Vagina (tissue), 2 donors: ENCODE measurements at regions not wholly inside any gene's neighbourhood (a gene's known extent, or its start where the extent isn't known, plus 50 kb on each side); places are given as distances from the start of the nearest gene placed in this dataset.

ENCODE experiments used
- DNase-seq, 2 donors: peaks; one replicate each; pipeline ENCODE4 v3.0.0-alpha.2; 2017; ENCODE audit errors: extremely low spot score in 2 of 2
- H3K27ac ChIP-seq: fragments of 200-600 bp; sonication (generic); one replicate; pipeline ENCODE4 v1.5.1; 2019
- H3K27me3 ChIP-seq: fragments of 200-600 bp; sonication (generic); one replicate; pipeline ENCODE4 v1.5.1; 2019
- H3K36me3 ChIP-seq, 2 donors: fragments of 200-600 bp; sonication (generic); one replicate each; pipeline ENCODE4 v1.5.1; 2017 to 2019
- H3K4me1 ChIP-seq: fragments of 200-600 bp; sonication (generic); one replicate; pipeline ENCODE4 v1.5.1; 2019
- H3K4me3 ChIP-seq, 2 donors: fragments of 200-600 bp; sonication (generic); 1 replicate in 1 of 2; 2 replicates in 1 of 2; pipeline ENCODE4 v1.5.1; 2016 to 2019
- H3K9me3 ChIP-seq: fragments of 200-600 bp; sonication (generic); one replicate; pipeline ENCODE4 v1.5.1; 2019
- CTCF ChIP-seq, 3 experiments: fragments of 450-650 bp in 2 of 3; fragments of 200-600 bp in 1 of 3; sonication (generic) in 1 of 3; IDR thresholded peaks; one replicate each; pipeline ENCODE4 v1.5.1; 2017 to 2019; ENCODE audit warnings: antibody characterized with exemption in 3 of 3, mild to moderate bottlenecking in 2 of 3, moderate library complexity in 2 of 3
- POLR2A ChIP-seq, 2 donors: fragments of 450-650 bp; IDR thresholded peaks; one replicate each; pipeline ENCODE4 v1.6.1; 2017; ENCODE audit warnings: antibody characterized with exemption in 2 of 2, mild to moderate bottlenecking in 2 of 2, moderate library complexity in 2 of 2
- POLR2AphosphoS5 ChIP-seq, 2 donors: sonication (generic); formaldehyde crosslinking; IDR thresholded peaks; one replicate each; pipeline ENCODE4 v1.9.0; 2017; ENCODE audit warnings: antibody characterized with exemption in 2 of 2, mild to moderate bottlenecking in 2 of 2, low read depth in 1 of 2; ENCODE audit not compliant: insufficient read depth in 1 of 2
- intact Hi-C: fragments of 100-400 bp; cut with DNase I; formaldehyde crosslinking; loops from one replicate; pipeline ENCODE4 v1.15.1; 2023

GRCh38 chr7:51965454-51965853 is 648.8 kb upstream of the COBL start:
- Histone ChIP-seq H3K27ac (no peak overlapping the region), H3K9me3 (no peaks in the 10 kb centered on the region), H3K4me3 (no peak overlapping the region), H3K27me3 (no peaks in the 10 kb centered on the region), H3K36me3 (no peaks in the 10 kb centered on the region), H3K4me1 (no peaks in the 10 kb centered on the region)
- intact Hi-C loops: no loop called here
- DNase-seq: no peak
- TF ChIP-seq POLR2AphosphoS5 (IDR thresholded peaks at IDR 0.05; ENCODE audit: insufficient read depth in 1 of 2, low read depth in 1 of 2): no peak

- no peak for TF ChIP-seq POLR2A (IDR thresholded peaks at IDR 0.05)
- no peak for TF ChIP-seq CTCF (IDR thresholded peaks at IDR 0.05)
- TF ChIP-seq POLR2AphosphoS5 (IDR thresholded peaks at IDR 0.05; ENCODE audit: insufficient read depth in 1 of 2, low read depth in 1 of 2): no peak
- no peak for DNase-seq
- H3K36me3 ChIP-seq: no peaks in the 10 kb centered on the region
Observed at GRCh38 chr7:51961804-51962203, 645.2 kb upstream of the COBL start.

GRCh38 chr7:51950813-51951212 is 634.2 kb upstream of the COBL start:
- no peak overlapping the region for H3K4me3 ChIP-seq
- no peaks in the 10 kb centered on the region for H3K27me3 ChIP-seq
- DNase-seq: no peak
- no peak for TF ChIP-seq POLR2AphosphoS5 (IDR thresholded peaks at IDR 0.05; ENCODE audit: insufficient read depth in 1 of 2, low read depth in 1 of 2)
- TF ChIP-seq CTCF (IDR thresholded peaks at IDR 0.05): no peak
- no peak for TF ChIP-seq POLR2A (IDR thresholded peaks at IDR 0.05)
- H3K4me1 ChIP-seq: no peaks in the 10 kb centered on the region
- H3K36me3 ChIP-seq: no peaks in the 10 kb centered on the region
- intact Hi-C loops: no loop called here
- H3K9me3 ChIP-seq: no peaks in the 10 kb centered on the region
- no peak overlapping the region for H3K27ac ChIP-seq

More at GRCh38 chr7:51961804-51962203, 645.2 kb upstream of the COBL start:
- Histone ChIP-seq H3K4me1 (no peaks in the 10 kb centered on the region), H3K27me3 (no peaks in the 10 kb centered on the region), H3K4me3 (no peak overlapping the region), H3K9me3 (no peaks in the 10 kb centered on the region), H3K27ac (no peak overlapping the region)
- intact Hi-C loops: no loop called here

- H3K36me3 ChIP-seq: no peaks in the 10 kb centered on the region
- TF ChIP-seq POLR2AphosphoS5 (IDR thresholded peaks at IDR 0.05; ENCODE audit: insufficient read depth in 1 of 2, low read depth in 1 of 2): no peak
- TF ChIP-seq CTCF (IDR thresholded peaks at IDR 0.05): no peak
- TF ChIP-seq POLR2A (IDR thresholded peaks at IDR 0.05): no peak
- H3K27me3 ChIP-seq: no peaks in the 10 kb centered on the region
- intact Hi-C loops: no loop called here
- H3K4me3 ChIP-seq: no peak overlapping the region
- no peaks in the 10 kb centered on the region for H3K4me1 ChIP-seq
- DNase-seq: no peak
- H3K9me3 ChIP-seq: no peaks in the 10 kb centered on the region
- H3K27ac ChIP-seq: no peak overlapping the region
Observed at GRCh38 chr7:51949726-51950644, 633.4 kb upstream of the COBL start.

GRCh38 chr7:51930834-51931233 is 614.2 kb upstream of the COBL start:
- Histone ChIP-seq H3K4me3 (no peak overlapping the region), H3K27me3 (no peaks in the 10 kb centered on the region), H3K9me3 (no peaks in the 10 kb centered on the region), H3K4me1 (no peaks in the 10 kb centered on the region), H3K36me3 (no peaks in the 10 kb centered on the region), H3K27ac (no peak overlapping the region)
- intact Hi-C loops: no loop called here
- DNase-seq: no peak
- no peak for TF ChIP-seq POLR2AphosphoS5 (IDR thresholded peaks at IDR 0.05; ENCODE audit: insufficient read depth in 1 of 2, low read depth in 1 of 2)
- no peak for TF ChIP-seq CTCF (IDR thresholded peaks at IDR 0.05)
- no peak for TF ChIP-seq POLR2A (IDR thresholded peaks at IDR 0.05)
